GM18870 (cell line): ENCODE measurements at regions not wholly inside any gene's neighbourhood (a gene's known extent, or its start where the extent isn't known, plus 50 kb on each side); places are given as distances from the start of the nearest gene placed in this dataset.

Source experiments
- ATAC-seq: cut with Tn5 transposase; IDR thresholded peaks from one replicate; pipeline ENCODE4 v1.9.1; 2021; ENCODE audit warnings: moderate library complexity; ENCODE audit not compliant: unreplicated experiment

- no peak for ATAC-seq
Observed at GRCh38 chr2:180662941-180663471, 317.4 kb upstream of the UBE2E3 start.

DNA sequence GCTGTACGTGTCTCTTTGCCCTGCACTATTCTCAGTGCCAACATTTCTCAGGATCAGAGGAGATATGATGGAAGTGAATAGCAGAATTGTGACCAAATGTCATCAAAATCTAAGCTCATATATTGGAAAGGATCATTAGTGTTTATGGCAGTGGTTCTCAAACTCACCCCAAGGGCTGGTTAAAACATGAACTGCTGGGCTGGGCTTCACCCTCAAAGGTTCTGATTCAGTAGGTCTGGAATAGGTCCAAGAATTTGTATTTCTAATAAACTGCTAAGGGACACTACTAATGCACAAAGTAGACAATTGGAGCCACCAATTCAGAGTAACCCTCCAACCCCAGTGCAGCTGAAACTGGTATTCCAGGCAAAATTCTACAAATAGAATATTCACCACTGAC lies 317.9 kb upstream of the UBE2E3 start:
- no peak for ATAC-seq

DNA sequence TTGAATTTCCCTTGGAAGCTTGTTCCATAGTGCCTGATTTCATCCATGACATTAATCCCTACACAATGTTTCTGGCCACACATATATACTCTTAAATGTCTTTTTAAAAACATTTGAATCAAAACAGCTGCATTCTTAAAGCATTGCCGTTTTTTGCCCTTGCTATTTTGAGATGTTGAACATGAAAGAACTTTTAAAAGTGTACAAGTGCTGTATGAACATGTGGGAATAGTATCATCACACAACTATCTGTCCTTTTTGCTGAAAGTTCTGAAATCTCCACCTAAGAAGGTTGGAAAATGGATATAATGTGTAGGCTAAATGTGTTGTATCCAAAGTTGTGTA lies 318.7 kb upstream of the UBE2E3 start:
- no peak for ATAC-seq

GRCh38 chr2:180660881-180661685 lies 319.3 kb upstream of the UBE2E3 start:
- no peak for ATAC-seq

DNA sequence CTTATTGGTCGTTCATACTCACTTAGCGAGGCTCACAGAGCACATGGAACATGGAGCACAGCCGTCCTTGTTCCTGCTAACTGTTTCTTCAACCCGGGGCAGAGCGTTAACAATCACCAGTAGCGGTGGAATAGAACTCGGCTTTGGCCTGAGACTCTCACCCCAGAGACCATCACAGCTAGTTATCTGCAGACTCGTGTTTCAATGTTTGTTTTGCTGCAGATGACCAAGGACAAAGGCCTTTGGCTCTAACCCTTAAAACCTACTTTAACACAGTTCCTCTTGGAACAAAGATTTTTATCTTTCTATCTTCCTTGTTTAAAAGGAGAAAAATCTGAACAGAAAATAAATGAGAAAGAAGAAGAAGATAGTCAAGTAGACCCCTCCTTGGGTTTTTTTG lies 320.2 kb upstream of the UBE2E3 start:
- ATAC-seq, result no peak

- no peak for ATAC-seq
Observed at GRCh38 chr2:180657054-180657453, 323.4 kb upstream of the UBE2E3 start.

DNA sequence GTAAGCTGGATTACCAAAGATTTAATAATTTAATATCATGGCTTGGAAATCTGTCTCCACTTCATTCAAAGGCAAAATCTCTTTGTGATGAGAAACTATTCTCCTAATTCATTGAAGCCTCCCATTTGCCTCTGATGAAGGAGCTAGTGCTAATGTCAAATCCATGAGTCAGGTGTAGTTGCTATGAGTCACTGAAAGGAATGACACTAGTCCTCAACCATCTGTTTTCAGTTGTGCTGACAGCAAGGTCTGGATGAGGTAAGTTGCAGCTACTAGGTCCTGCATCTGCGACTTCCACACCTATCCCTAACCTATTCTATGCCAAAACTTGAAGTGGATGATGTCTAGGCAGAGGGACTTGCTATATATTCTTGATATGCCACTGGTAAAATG lies 324.0 kb upstream of the UBE2E3 start:
- no peak for ATAC-seq

GRCh38 chr2:180655842-180656454 lies 324.5 kb upstream of the UBE2E3 start:
- ATAC-seq, result no peak

DNA sequence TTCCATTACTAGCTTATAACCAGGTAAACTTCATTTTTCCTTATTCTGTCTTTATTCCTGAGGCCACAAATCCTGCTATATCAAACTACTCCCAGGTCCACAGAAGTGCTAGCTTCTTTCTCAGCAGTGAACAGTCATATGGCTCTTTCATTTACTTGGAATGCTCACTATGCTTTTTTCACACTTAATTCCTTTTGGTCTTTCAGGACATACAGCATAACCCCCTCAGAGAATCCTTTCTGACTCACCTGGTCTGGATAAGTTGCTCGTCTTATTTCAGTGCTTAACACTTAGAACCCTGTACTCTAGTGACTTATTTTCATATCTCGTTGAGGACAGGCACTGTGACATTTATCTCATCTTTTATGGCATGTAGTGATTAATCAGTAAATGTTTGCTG lies 325.0 kb upstream of the UBE2E3 start:
- ATAC-seq, result no peak

DNA sequence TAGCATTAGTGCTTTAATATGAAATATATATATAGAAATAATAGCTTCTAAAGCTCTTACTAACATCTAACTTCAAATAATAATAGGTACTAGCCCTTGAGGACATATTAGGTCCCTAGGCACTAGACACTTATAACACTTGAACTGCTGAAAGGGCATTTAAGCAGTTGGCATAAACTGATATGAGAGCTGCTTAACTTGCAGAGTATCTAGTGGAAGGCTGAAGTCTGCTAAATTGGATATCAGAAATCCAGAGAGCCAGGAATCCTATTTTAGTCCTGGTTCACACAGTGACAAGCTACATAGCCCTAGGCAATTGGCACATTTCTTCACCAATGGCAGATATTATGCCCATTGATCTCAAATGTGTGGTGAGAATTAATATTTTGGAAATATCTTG lies 326.9 kb upstream of the UBE2E3 start:
- ATAC-seq, result no peak

DNA sequence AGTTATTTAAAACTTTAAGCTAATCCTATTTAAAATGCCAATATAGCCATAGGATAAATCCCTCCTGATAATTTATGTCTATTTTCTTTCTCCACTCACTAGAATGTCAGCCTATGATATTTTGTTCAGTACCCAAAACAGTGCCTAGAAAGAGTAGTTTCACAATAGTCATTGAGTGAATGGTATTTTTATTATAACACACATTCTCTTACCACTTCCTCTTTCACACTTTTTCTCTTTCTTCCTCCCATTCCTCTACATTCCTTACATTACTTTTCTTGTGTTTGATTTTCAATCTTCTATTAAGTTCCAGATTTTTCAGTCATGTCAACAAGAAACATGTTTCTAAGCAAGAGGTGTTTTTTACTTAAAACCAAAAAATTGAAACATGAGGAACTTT lies 327.6 kb upstream of the UBE2E3 start:
- no peak for ATAC-seq

- ATAC-seq, result no peak
Observed at GRCh38 chr2:180651596-180651995, 328.8 kb upstream of the UBE2E3 start.

DNA sequence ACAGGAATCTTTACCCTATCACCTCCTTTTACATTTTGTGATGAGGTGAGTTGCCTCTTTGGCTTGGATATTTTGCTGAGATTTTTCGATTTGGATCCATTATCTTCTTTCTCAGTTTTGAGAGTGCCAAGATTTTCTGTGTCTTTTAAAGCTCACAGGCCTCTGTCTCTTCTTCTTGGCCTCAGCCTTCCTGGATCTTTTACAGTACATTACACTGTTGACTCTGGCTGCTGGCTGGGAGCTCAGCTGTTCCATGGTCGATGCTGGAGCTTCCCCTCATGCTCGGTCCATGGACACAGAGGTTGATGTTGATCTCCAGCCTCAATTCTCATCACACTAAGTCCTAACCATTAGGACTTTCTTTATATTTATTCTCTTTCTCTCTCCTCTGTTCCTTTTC lies 332.8 kb upstream of the UBE2E3 start:
- ATAC-seq, result no peak

GRCh38 chr2:180647221-180647620 lies 333.2 kb upstream of the UBE2E3 start:
- no peak for ATAC-seq

- ATAC-seq, result no peak
Observed at GRCh38 chr2:180646756-180647155, 333.6 kb upstream of the UBE2E3 start.

- no peak for ATAC-seq
Observed at GRCh38 chr2:180644709-180645108, 335.7 kb upstream of the UBE2E3 start.

GRCh38 chr2:180630756-180631155 lies 349.6 kb upstream of the UBE2E3 start:
- ATAC-seq, result no peak

GRCh38 chr2:180625006-180625844 lies 355.2 kb upstream of the UBE2E3 start:
- no peak for ATAC-seq

DNA sequence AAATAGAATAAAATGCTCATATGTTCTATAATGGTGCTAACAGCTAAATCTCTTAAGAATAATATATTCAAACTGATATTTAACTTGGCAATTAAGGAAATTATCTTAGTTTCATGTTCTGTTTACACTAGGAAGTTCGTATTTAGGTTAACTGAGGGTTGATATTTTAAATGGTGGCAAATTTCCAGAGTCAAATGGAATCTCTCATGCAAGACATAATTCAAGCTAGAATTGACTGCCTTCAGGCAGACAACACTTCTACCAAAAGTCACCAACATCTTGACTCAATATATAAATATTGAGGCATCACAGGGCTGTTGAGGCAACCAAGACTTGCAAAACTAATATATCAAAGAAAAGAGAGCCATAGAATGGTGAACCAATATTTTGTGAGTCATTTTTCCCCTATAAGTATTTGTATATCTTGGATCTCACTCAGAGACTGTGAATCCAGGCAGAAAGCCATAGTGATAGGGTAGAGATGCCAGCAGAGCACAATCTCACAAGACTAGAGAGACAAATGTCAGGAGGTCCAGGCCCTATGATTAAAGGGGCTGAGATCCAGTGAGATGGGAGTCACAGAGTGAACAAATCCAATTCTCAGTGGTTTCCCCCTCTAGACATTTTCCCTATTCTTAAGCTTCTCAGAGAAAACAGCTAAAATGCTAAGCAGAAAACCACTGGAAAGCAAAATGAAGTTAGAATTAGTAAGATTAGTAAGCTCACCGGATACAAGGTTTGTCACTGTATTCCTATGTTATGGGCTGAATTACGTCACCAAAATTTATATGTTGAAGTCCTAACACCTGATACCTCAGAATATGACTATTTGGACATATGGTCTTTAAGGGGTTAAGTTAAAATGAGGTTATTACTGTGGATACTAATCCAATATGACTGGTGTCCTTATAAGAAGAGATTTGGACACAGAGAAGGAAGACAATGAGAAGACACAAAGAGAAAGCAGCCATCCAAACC lies 358.2 kb upstream of the UBE2E3 start:
- ATAC-seq, result no peak

DNA sequence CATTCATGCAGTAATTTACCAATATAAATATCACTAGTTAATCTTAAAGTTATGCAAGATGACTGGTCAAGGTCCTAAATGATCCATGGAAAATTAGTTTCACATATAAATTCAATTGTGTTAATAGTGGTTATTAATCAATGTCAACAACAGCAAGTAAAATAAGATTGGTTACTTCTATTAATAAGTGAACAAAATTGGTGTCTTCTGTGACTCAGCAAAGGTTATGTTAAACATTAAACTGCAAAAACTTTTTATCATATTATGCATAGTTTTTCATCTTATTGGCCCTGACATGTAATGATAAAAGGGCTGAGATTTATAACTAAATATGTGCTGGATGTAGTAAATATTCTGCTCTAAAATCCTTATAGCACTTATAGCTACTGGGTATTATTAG lies 359.0 kb upstream of the UBE2E3 start:
- ATAC-seq, result no peak

DNA sequence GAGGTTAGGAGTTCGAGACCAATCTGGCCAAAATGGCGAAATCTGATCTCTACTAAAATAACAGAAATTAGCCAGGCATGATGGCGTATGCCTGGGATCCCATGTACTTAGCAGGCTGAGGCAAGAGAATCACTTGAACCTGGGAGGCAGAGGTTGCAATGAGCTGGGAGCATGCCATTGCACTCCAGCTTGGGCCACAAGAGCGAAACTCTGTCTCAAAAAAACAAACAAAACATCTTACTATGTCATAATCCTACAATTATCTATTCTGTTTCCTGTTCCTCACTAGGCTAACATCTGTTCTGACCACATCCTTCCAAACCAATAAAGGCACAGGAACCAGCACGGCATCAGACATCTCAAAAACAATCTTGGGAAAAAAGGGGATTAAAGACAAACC lies 361.8 kb upstream of the UBE2E3 start:
- ATAC-seq, result no peak
